ENCODE measurements at regions not wholly inside any gene's neighbourhood (a gene's known extent, or its start where the extent isn't known, plus 50 kb on each side); places are given as distances from the start of the nearest gene placed in this dataset.

- TF ChIP-seq EP300 (IDR thresholded peaks at IDR 0.05; ENCODE audit: borderline replicate concordance) (no peak), EGR1 (IDR thresholded peaks at IDR 0.05) (no peak), REST (IDR thresholded peaks at IDR 0.05; ENCODE audit: low read depth) (no peak), MAX (IDR thresholded peaks at IDR 0.05) (no peak), CEBPB (IDR thresholded peaks at IDR 0.05) (no peak), YY1 (IDR thresholded peaks at IDR 0.05; ENCODE audit: low read depth) (no peak), CREB1 (IDR thresholded peaks at IDR 0.05; ENCODE audit: low read depth) (no peak)
Measured at GRCh38 chr16:58855291-58855863, 121.3 kb upstream of the GOT2 start.
